Uterus (tissue), 2 donors: ENCODE measurements at regions not wholly inside any gene's neighbourhood (a gene's known extent, or its start where the extent isn't known, plus 50 kb on each side); places are given as distances from the start of the nearest gene placed in this dataset.

ENCODE experiments used
- CTCF ChIP-seq, 4 experiments: fragments of 200-600 bp in 2 of 4; fragments of 450-650 bp in 2 of 4; sonication (generic) in 2 of 4; IDR thresholded peaks; one replicate each; pipeline ENCODE4 v1.5.1; 2016 to 2019; ENCODE audit warnings: antibody characterized with exemption in 4 of 4, mild to moderate bottlenecking in 2 of 4, moderate library complexity in 1 of 4
- POLR2A ChIP-seq, 2 donors: fragments of 450-650 bp; IDR thresholded peaks; one replicate each; pipeline ENCODE4 v1.6.1; 2016; ENCODE audit warnings: antibody characterized with exemption in 2 of 2, mild to moderate bottlenecking in 1 of 2, moderate library complexity in 1 of 2

- TF ChIP-seq CTCF (IDR thresholded peaks at IDR 0.05) = no peak
- no peak for TF ChIP-seq POLR2A (IDR thresholded peaks at IDR 0.05)
Measured at GRCh38 chr1:95653618-95654017, 419.6 kb downstream of the RWDD3 start.
